PFSK-1 (cell line): ENCODE measurements at regions not wholly inside any gene's neighbourhood (a gene's known extent, or its start where the extent isn't known, plus 50 kb on each side); places are given as distances from the start of the nearest gene placed in this dataset.

ENCODE experiments used
- FOXP2 ChIP-seq: optimal IDR thresholded peaks from 2 replicates; pipeline ENCODE3; 2011; ENCODE audit warnings: borderline replicate concordance, control low read depth, inconsistent platforms; ENCODE audit not compliant: insufficient read depth; ENCODE audit errors: extremely low read length, extremely low read depth
- POLR2AphosphoS5 ChIP-seq: IDR thresholded peaks from 2 replicates; pipeline ENCODE4 v1.6.1; 2012; ENCODE audit warnings: low read depth, mild to moderate bottlenecking, control low read depth, low read length, moderate library complexity
- REST ChIP-seq, 2 experiments: IDR thresholded peaks; 2 replicates each; pipeline versions ENCODE4 v1.6.1 to v1.8.0; 2011 to 2012; ENCODE audit warnings: low read depth in 2 of 2, low read length in 2 of 2, control low read depth in 1 of 2, inconsistent platforms in 1 of 2, mild to moderate bottlenecking in 1 of 2, moderate library complexity in 1 of 2; ENCODE audit not compliant: insufficient read depth in 1 of 2
- SIN3A ChIP-seq: IDR thresholded peaks from 2 replicates; pipeline ENCODE4 v1.6.1; 2012; ENCODE audit warnings: mild to moderate bottlenecking, low read length, moderate library complexity, borderline replicate concordance; ENCODE audit not compliant: insufficient read depth
- TAF1 ChIP-seq: IDR thresholded peaks from 2 replicates; pipeline ENCODE4 v1.6.1; 2012; ENCODE audit warnings: low read length, control low read depth, borderline replicate concordance; ENCODE audit not compliant: insufficient read depth

GRCh38 chr5:36418152-36418979 lies 116.7 kb upstream of the RANBP3L start:
- TF ChIP-seq SIN3A (no peak), TAF1 (no peak), REST (IDR thresholded peaks at IDR 0.05; ENCODE audit: insufficient read depth in 1 of 2, low read depth in 2 of 2, low read length in 2 of 2) (no peak), POLR2AphosphoS5 (no peak), FOXP2 (no peak)
